ENCODE measurements at regions not wholly inside any gene's neighbourhood (a gene's known extent, or its start where the extent isn't known, plus 50 kb on each side); places are given as distances from the start of the nearest gene placed in this dataset.
"Not testable (repeated sequence)": the region's sequence is repeated elsewhere in the genome, so short reads cannot be mapped to it uniquely, and the experiment has no call there.

- in situ Hi-C loops (cut with HindIII; ENCODE audit: low pct_ligation_motif_present, low pct_unique_long_range_greater_than_20kb, low sequenced_read_pairs) = no loop called here
- DNase-seq = no peak
These were observed 343.8 kb downstream of the GBA3 start for GRCh38 chr4:23036503-23036902.

DNA sequence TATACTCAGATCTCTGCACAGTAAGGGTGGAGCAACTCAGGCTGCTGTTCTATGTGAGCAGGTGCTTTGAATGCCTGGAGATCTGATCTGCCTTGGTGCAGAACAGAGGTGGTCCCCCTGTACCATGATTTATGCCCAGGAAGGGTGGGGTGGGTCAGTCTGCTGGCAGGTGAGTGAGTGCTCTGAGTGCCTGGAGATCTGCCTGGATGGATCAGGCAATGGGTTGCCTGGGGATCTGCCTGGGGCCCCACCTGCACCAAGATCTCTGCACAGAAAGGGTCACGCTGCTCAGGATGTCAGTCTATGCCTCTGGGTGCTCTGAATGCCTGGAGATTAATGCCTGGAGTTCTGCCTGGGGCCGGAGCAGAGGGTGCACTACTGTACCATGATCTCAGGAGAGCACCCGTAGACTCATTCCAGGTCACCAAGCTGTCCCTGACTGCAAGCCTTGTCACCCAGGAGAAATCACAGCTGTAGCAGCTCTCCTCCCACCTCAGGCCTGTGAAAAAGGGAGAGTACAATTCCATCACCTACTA lies 342.9 kb downstream of the GBA3 start:
- in situ Hi-C loops (cut with HindIII; ENCODE audit: low pct_ligation_motif_present, low pct_unique_long_range_greater_than_20kb, low sequenced_read_pairs) = no loop called here

GRCh38 chr4:23034731-23035130 lies 342.0 kb downstream of the GBA3 start:
- no peak for DNase-seq
- in situ Hi-C loops (cut with HindIII; ENCODE audit: low pct_ligation_motif_present, low pct_unique_long_range_greater_than_20kb, low sequenced_read_pairs) = no loop called here

More for the DNA sequence above, 342.9 kb downstream of the GBA3 start:
- no peak for DNase-seq

DNA sequence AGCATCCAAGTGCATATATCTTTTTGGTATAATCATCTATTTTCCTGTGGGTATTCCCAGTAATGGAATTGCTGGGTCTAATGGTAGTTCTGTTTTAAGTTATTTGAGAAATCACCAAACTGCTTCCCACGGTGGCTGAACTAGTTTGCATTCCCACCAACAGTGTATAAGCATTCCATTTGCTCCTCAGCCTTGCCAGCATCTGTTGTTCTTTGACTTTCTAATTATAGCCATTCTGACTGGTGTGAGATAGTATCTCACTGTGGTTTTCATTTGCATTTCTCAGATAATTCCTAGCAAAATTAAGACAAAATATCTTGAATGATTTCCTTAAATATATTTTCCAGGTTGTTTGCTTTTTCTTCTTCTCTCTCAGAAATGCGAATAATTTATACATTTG lies 341.1 kb downstream of the GBA3 start:
- DNase-seq = no peak
- in situ Hi-C loops (cut with HindIII; ENCODE audit: low pct_ligation_motif_present, low pct_unique_long_range_greater_than_20kb, low sequenced_read_pairs) = no loop called here

GRCh38 chr4:23028875-23029274 lies 336.1 kb downstream of the GBA3 start:
- in situ Hi-C loops (cut with HindIII; ENCODE audit: low pct_ligation_motif_present, low pct_unique_long_range_greater_than_20kb, low sequenced_read_pairs) = no loop called here
- DNase-seq = no peak

DNA sequence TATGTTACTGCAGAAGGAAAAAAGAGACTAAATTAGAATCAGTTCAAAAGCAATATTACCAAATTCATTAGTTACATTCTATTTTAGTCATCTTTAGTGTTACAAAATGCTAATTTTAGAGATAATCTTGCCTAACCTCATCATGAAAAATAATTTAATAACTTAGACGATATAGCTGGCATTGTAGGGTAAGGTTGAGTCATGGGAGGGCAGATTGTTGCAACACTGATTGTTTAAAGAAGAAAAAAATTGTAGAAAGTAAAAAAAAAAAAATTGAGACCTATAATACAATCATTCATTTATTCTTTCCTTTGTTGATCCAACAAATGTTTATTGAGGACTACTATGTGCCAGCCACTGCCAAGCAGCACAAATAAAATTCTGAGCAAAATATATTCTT lies 330.9 kb downstream of the GBA3 start:
- no peak for DNase-seq
- in situ Hi-C loops (cut with HindIII; ENCODE audit: low pct_ligation_motif_present, low pct_unique_long_range_greater_than_20kb, low sequenced_read_pairs) = no loop called here

DNA sequence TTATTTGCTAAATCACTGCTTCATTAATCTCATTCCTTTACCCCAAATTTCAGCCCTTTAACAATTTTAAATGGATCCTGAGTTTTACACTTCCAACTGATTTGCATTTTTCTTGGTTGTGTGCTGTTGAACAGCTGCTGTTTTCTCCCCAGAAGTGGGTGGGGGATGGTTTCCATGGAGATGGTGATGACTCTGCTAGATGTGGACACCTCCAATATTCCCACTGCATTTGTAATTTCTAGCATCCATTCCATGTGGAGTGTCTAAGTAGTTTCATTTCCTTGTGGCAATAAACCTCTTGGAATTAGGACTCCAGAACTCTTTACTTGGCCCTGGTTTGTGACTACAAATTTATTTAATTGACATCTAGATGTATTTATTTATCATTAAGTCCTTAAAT lies 330.4 kb downstream of the GBA3 start:
- in situ Hi-C loops (cut with HindIII; ENCODE audit: low pct_ligation_motif_present, low pct_unique_long_range_greater_than_20kb, low sequenced_read_pairs) = no loop called here
- no peak for DNase-seq

GRCh38 chr4:23022032-23022431 lies 329.3 kb downstream of the GBA3 start:
- in situ Hi-C loops (cut with HindIII; ENCODE audit: low pct_ligation_motif_present, low pct_unique_long_range_greater_than_20kb, low sequenced_read_pairs) = no loop called here
- peak; percentile 67 for DNase-seq

- DNase-seq = no peak
- in situ Hi-C loops (cut with HindIII; ENCODE audit: low pct_ligation_motif_present, low pct_unique_long_range_greater_than_20kb, low sequenced_read_pairs) = no loop called here
These were observed 328.3 kb downstream of the GBA3 start for GRCh38 chr4:23021040-23021439.

GRCh38 chr4:23020399-23020798 lies 327.7 kb downstream of the GBA3 start:
- DNase-seq; in situ Hi-C loops (cut with HindIII; ENCODE audit: low pct_ligation_motif_present, low pct_unique_long_range_greater_than_20kb, low sequenced_read_pairs): not testable (repeated sequence)

DNA sequence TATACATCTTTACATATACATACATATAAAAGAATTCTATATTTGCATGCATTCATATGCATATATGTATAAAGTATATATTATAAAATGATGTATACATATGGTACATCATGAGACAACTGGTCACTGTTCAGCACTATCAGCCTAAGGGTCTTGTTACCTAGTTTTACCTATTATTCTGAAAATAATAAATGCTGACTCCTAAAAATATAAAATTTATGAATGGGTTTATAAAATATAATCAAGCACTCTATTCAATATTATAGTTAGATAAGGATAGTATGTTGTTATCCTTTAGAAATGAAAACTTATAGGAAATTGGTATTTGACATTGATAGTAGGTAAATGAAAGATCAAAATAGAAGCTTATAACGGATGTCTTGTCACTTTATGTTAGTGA lies 324.2 kb downstream of the GBA3 start:
- DNase-seq = no peak
- in situ Hi-C loops (cut with HindIII; ENCODE audit: low pct_ligation_motif_present, low pct_unique_long_range_greater_than_20kb, low sequenced_read_pairs) = no loop called here

- in situ Hi-C loops (cut with HindIII; ENCODE audit: low pct_ligation_motif_present, low pct_unique_long_range_greater_than_20kb, low sequenced_read_pairs) = no loop called here
- no peak for DNase-seq
These were observed 323.1 kb downstream of the GBA3 start for GRCh38 chr4:23015821-23016220.

GRCh38 chr4:23009093-23009492 lies 316.4 kb downstream of the GBA3 start:
- in situ Hi-C loops (cut with HindIII; ENCODE audit: low pct_ligation_motif_present, low pct_unique_long_range_greater_than_20kb, low sequenced_read_pairs) = no loop called here
- no peak for DNase-seq

DNA sequence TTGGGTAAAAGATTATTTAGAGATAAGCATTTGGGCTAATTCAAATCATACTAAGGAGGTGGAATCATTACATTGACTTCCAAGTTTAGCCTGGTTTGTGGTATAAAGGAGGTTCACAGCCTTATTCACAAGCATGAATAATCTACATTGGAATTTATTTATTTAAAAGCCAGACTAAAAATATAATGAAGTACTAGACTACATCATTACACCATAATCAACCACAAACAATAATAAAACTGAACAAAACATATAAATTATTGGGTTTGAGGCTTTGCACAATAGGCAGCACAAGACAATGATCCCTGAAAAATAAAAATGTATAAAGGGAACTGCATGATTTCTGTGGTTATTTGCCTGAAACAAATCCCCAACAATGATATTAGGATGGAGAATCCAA lies 314.0 kb downstream of the GBA3 start:
- in situ Hi-C loops (cut with HindIII; ENCODE audit: low pct_ligation_motif_present, low pct_unique_long_range_greater_than_20kb, low sequenced_read_pairs) = no loop called here
- DNase-seq = no peak

- in situ Hi-C loops (cut with HindIII; ENCODE audit: low pct_ligation_motif_present, low pct_unique_long_range_greater_than_20kb, low sequenced_read_pairs) = no loop called here
- DNase-seq = no peak
These were observed 313.0 kb downstream of the GBA3 start for GRCh38 chr4:23005691-23006090.

DNA sequence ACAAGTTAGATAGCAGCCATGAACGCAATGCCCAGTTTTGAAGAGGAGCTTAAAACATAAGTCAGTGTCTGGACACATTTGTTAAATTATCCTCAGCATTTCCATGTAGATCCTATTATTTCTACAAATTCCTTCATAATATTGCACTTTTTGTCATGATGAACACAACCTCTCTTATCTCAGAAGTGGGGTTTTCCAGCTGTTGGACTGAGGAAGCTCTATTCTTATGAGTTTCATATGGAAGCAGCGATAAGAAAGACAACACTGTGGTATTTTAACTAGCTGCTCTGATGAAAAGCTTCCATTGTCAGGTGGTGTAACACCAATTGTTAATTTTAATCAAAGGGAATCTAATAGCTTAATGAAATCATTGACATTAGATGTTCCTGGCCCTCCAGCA lies 308.7 kb downstream of the GBA3 start:
- no peak for DNase-seq
- in situ Hi-C loops (cut with HindIII; ENCODE audit: low pct_ligation_motif_present, low pct_unique_long_range_greater_than_20kb, low sequenced_read_pairs) = no loop called here

DNA sequence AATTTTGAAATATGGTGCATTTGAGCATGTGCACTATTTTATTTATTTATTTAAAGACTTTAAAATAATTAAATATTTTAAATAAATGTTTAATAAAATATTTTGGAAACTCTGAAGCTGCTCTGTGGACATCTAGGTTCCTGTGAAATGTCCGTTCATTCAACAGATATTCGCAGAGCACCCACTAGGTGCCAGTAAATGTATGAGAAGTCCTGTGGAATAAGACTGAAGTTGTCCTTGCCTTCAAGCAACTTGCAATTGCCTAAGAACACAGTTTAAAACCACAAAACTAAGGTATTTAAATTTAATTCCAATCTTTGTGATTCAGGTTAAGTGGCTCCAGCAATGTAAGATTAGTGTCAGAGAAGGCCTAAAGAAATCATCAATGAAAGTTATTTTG lies 306.7 kb downstream of the GBA3 start:
- DNase-seq = no peak
- in situ Hi-C loops (cut with HindIII; ENCODE audit: low pct_ligation_motif_present, low pct_unique_long_range_greater_than_20kb, low sequenced_read_pairs) = no loop called here

DNA sequence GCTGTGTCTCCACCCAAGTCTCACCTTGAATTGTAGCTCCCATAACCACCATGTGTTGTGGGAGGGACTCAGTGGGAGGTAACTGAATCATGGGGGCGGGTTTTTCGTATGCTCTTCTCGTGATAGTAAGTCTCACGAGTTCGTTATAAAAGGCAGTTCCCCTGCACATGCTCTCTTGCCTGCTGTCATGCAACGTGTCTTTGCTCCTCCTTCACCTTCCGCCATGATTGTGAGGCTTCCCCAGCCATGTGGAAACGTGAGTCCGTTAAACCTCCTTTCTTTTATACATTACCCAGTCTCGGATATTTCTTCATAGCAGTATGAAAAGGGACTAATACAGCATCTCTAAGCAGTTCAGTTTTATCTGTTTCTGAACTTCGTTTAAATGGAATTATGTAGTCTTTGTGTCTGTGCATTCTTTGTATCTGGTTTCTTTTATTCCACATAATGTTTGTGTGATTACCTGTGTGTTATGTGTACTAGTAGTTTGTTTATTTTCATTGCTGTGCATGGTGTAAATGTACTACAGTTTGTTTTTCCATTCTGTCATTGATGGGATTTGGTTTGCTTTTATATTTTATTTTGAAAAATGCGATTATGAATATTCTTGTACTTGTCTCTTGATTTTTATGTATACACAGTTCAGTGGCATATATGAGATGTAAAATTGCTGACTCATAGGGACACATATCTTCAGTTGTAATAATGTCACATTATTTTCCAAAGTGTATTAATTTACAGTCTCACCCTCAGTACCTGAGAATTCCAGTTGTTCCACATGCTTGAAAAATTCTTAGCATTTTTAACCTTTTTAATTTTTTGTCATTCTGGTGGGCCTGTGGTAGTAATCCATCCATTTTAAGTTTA lies 304.9 kb downstream of the GBA3 start:
- in situ Hi-C loops (cut with HindIII; ENCODE audit: low pct_ligation_motif_present, low pct_unique_long_range_greater_than_20kb, low sequenced_read_pairs) = no loop called here
- no peak for DNase-seq

DNA sequence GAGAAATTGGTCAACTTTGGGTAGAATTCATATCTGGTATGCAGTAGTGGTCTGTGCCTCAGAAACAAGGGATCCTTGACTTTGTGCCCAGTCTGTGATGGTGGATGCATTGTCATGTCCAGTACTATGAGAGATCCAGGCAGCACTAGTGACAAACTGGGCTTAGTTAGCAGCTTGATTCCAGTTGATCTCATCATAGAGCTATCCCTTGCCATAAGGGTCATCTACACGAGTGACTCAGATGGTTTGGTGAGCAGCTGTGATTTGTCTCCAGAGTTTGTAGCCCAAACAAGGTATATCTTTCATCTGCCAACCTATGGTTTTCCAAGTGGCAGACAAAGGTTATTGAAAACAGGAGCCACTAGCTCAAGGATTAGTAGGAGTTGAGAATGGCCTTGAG lies 298.8 kb downstream of the GBA3 start:
- DNase-seq = no peak
- in situ Hi-C loops (cut with HindIII; ENCODE audit: low pct_ligation_motif_present, low pct_unique_long_range_greater_than_20kb, low sequenced_read_pairs) = no loop called here

DNA sequence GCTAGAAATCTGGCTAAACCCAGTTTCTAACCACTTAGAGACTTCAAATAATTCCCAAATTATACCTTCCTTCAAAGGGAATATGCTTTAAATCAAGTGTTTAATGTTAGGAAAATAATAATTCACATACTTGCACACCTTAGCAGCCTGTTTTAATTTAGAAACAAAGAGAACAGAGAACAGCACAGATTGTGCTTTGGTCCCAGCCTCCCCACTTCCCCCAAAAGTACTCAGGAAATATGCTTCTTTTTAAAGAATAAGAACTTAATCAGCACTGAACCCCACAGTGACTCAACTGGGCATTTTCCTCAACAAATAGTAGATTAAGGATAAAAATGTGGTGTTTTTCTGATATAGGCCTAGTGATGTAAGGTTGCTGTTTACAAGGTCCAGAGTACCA lies 295.8 kb downstream of the GBA3 start:
- in situ Hi-C loops (cut with HindIII; ENCODE audit: low pct_ligation_motif_present, low pct_unique_long_range_greater_than_20kb, low sequenced_read_pairs) = no loop called here
- DNase-seq = no peak
